GM23338 (cell line): ENCODE measurements at regions not wholly inside any gene's neighbourhood (a gene's known extent, or its start where the extent isn't known, plus 50 kb on each side); places are given as distances from the start of the nearest gene placed in this dataset.

Experiments used
- CREB1 ChIP-seq: fragments of 250-450 bp; sonication (Bioruptor Pico); IDR thresholded peaks from 2 replicates; pipeline ENCODE4 v1.5.0; 2020; ENCODE audit warnings: low read depth, mild to moderate bottlenecking, moderate library complexity
- CTCF ChIP-seq, 2 experiments: fragments of 200-600 bp in 1 of 2; sonication (generic) in 1 of 2; conservative IDR thresholded peaks; 2 replicates each; pipeline versions ENCODE4 v1.5.1 to v1.6.1; 2016 to 2017; ENCODE audit warnings: antibody characterized with exemption in 2 of 2, low read depth in 2 of 2, mild to moderate bottlenecking in 2 of 2, moderate library complexity in 1 of 2
- EZH2 ChIP-seq: fragments of 200-600 bp; sonication (generic); IDR thresholded peaks from one replicate; pipeline ENCODE4 v1.8.0; 2017; ENCODE audit warnings: antibody characterized with exemption, mild to moderate bottlenecking, low read depth; ENCODE audit not compliant: unreplicated experiment
- EZH2phosphoT487 ChIP-seq: fragments of 200-600 bp; sonication (generic); IDR thresholded peaks from one replicate; pipeline ENCODE4 v1.8.1; 2018; ENCODE audit warnings: antibody characterized with exemption; ENCODE audit not compliant: unreplicated experiment
- JUNB ChIP-seq: IDR thresholded peaks from one replicate; pipeline ENCODE4 v1.6.1; 2016; ENCODE audit warnings: antibody characterized with exemption; ENCODE audit not compliant: unreplicated experiment
- NANOG ChIP-seq: IDR thresholded peaks from 2 replicates; pipeline ENCODE4 v1.6.1; 2016; ENCODE audit warnings: antibody characterized with exemption, borderline replicate concordance
- POLR2AphosphoS5 ChIP-seq: IDR thresholded peaks from 2 replicates; pipeline ENCODE4 v1.6.1; 2016; ENCODE audit warnings: antibody characterized with exemption, low read depth
- REST ChIP-seq: IDR thresholded peaks from one replicate; pipeline ENCODE4 v1.6.1; 2018; ENCODE audit warnings: antibody characterized with exemption; ENCODE audit not compliant: unreplicated experiment
- STAT1 ChIP-seq: IDR thresholded peaks from one replicate; pipeline ENCODE4 v1.6.1; 2016; ENCODE audit warnings: antibody characterized with exemption; ENCODE audit not compliant: unreplicated experiment
- ZNF114 ChIP-seq: fragments of 250-450 bp; sonication (Bioruptor Pico); IDR thresholded peaks from 2 replicates; pipeline ENCODE4 v1.5.0; 2020; ENCODE audit warnings: mild to moderate bottlenecking, moderate library complexity
- ZNF462 ChIP-seq: fragments of 250-450 bp; sonication (Bioruptor Pico); IDR thresholded peaks from 2 replicates; pipeline ENCODE4 v1.5.0; 2020; ENCODE audit warnings: mild to moderate bottlenecking, moderate library complexity

- TF ChIP-seq CTCF (conservative IDR thresholded peaks at IDR 0.05; ENCODE audit: low read depth in 2 of 2) (no peak), EZH2 (no peak), POLR2AphosphoS5 (no peak), REST (no peak), CREB1 (no peak), JUNB (no peak), NANOG (no peak), ZNF114 (no peak), EZH2phosphoT487 (no peak), STAT1 (no peak), ZNF462 (CRISPR knock-in tag) (no peak)
These were observed 97.4 kb upstream of the IGLL5 start for GRCh38 chr22:22789922-22790845.
